ENCODE measurements at regions not wholly inside any gene's neighbourhood (a gene's known extent, or its start where the extent isn't known, plus 50 kb on each side); places are given as distances from the start of the nearest gene placed in this dataset.

- CTCF ChIA-PET = no interaction called here
- no peak for DNase-seq (ENCODE audit: low read depth, low spot score)
- Histone ChIP-seq H3K27me3 (ENCODE audit: control insufficient read depth, insufficient read depth, low read length) (no peaks in the 10 kb centered on the region), H3K4me1 (ENCODE audit: control insufficient read depth, insufficient read depth, low read length) (no peaks in the 10 kb centered on the region), H3K27ac (ENCODE audit: low read length) (no peak overlapping the region), H3K36me3 (ENCODE audit: control insufficient read depth, insufficient read depth, low read length) (no peaks in the 10 kb centered on the region), H3K4me3 (ENCODE audit: low read depth in 2 of 2, low read length in 2 of 2) (no peak overlapping the region), H3K9me3 (ENCODE audit: control insufficient read depth, insufficient read depth, low read depth, low read length) (no peaks in the 10 kb centered on the region)
- no TSS peak for BruUV-seq (replicated peaks)
- POLR2A ChIA-PET = no interaction called here
- intact Hi-C loops (cut with micrococcal nuclease; ENCODE audit: unreplicated experiment) = no loop called here
- no peak for ATAC-seq
- TF ChIP-seq, protein P1, sequence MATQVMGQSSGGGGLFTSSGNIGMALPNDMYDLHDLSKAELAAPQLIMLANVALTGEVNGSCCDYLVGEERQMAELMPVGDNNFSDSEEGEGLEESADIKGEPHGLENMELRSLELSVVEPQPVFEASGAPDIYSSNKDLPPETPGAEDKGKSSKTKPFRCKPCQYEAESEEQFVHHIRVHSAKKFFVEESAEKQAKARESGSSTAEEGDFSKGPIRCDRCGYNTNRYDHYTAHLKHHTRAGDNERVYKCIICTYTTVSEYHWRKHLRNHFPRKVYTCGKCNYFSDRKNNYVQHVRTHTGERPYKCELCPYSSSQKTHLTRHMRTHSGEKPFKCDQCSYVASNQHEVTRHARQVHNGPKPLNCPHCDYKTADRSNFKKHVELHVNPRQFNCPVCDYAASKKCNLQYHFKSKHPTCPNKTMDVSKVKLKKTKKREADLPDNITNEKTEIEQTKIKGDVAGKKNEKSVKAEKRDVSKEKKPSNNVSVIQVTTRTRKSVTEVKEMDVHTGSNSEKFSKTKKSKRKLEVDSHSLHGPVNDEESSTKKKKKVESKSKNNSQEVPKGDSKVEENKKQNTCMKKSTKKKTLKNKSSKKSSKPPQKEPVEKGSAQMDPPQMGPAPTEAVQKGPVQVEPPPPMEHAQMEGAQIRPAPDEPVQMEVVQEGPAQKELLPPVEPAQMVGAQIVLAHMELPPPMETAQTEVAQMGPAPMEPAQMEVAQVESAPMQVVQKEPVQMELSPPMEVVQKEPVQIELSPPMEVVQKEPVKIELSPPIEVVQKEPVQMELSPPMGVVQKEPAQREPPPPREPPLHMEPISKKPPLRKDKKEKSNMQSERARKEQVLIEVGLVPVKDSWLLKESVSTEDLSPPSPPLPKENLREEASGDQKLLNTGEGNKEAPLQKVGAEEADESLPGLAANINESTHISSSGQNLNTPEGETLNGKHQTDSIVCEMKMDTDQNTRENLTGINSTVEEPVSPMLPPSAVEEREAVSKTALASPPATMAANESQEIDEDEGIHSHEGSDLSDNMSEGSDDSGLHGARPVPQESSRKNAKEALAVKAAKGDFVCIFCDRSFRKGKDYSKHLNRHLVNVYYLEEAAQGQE (IDR thresholded peaks at IDR 0.05; ENCODE audit: insufficient read depth in 1 of 2, low read depth in 2 of 2, low read length in 1 of 2) = no peak
- in situ Hi-C loops (cut with HindIII; ENCODE audit: low pct_unique_long_range_greater_than_20kb, low sequenced_read_pairs) = no loop called here
These were observed 235.3 kb downstream of the C3orf38 start for GRCh38 chr3:88385090-88385489.

DNA sequence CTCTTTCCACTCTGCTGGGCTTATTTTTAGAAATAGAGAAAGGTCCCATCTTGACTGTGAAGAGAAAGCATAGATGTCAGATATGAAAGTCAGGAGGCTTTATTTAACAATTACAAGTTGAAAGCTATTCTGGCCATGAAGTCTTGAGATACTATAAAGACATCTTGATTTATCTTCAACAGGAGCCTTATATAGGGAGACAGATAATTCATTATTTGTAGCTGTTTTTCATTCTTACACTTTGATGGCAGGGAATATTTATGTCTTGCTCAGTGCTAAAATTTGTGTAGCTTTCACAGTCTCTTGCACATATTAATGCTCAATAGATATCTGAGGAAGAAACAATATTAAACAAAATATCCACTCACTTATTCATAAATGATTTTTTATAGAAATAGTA is 248.8 kb downstream of the C3orf38 start:
- POLR2A ChIA-PET = no interaction called here
- in situ Hi-C loops (cut with HindIII; ENCODE audit: low pct_unique_long_range_greater_than_20kb, low sequenced_read_pairs) (no loop called here), intact Hi-C loops (cut with micrococcal nuclease; ENCODE audit: unreplicated experiment) (no loop called here)
- TF ChIP-seq SIN3A (IDR thresholded peaks at IDR 0.05; ENCODE audit: borderline replicate concordance, insufficient read depth, low read depth, low read length) (no peak), CTCF (IDR thresholded peaks at IDR 0.05) (no peak), TCF7L2 (IDR thresholded peaks at IDR 0.05; ENCODE audit: low read depth, low read length) (no peak), POLR2AphosphoS5 (IDR thresholded peaks at IDR 0.05; ENCODE audit: low read depth, low read length) (no peak)
- TF ChIP-seq, protein P1 (IDR thresholded peaks at IDR 0.05; ENCODE audit: insufficient read depth in 1 of 2, low read depth in 2 of 2, low read length in 1 of 2) = no peak
- Histone ChIP-seq H3K27me3 (ENCODE audit: control insufficient read depth, insufficient read depth, low read length) (no peaks in the 10 kb centered on the region), H3K4me1 (ENCODE audit: control insufficient read depth, insufficient read depth, low read length) (no peaks in the 10 kb centered on the region), H3K9me3 (ENCODE audit: control insufficient read depth, insufficient read depth, low read depth, low read length) (no peaks in the 10 kb centered on the region), H3K36me3 (ENCODE audit: control insufficient read depth, insufficient read depth, low read length) (no peaks in the 10 kb centered on the region), H3K4me3 (ENCODE audit: low read depth in 2 of 2, low read length in 2 of 2) (no peak overlapping the region), H3K27ac (ENCODE audit: low read length) (no peak overlapping the region)
- ATAC-seq (no peak), DNase-seq (ENCODE audit: low read depth, low spot score) (no peak)
- CTCF ChIA-PET = no interaction called here
- no TSS peak for BruUV-seq (replicated peaks)

All from Panc1 (cell line).